SK-N-SH treated with all-trans-retinoic acid at 6 μM for 48 hours (cell line): ENCODE measurements at regions not wholly inside any gene's neighbourhood (a gene's known extent, or its start where the extent isn't known, plus 50 kb on each side); places are given as distances from the start of the nearest gene placed in this dataset.

Experiments used
- BACH2 ChIP-seq: fragments of 250-450 bp; sonication (Bioruptor Pico); IDR thresholded peaks from 2 replicates; pipeline ENCODE4 v1.9.0; 2021; ENCODE audit warnings: mild to moderate bottlenecking, borderline replicate concordance
- CREB5 ChIP-seq: fragments of 250-450 bp; sonication (Bioruptor Pico); IDR thresholded peaks from 2 replicates; pipeline ENCODE4 v1.5.1; 2020; ENCODE audit warnings: low read depth, mild to moderate bottlenecking, moderate library complexity
- OSR1 ChIP-seq: fragments of 250-450 bp; sonication (Bioruptor Pico); IDR thresholded peaks from 2 replicates; pipeline ENCODE4 v1.8.0; 2022; ENCODE audit warnings: moderate library complexity, mild to moderate bottlenecking, inconsistent platforms
- PATZ1 ChIP-seq: fragments of 250-450 bp; sonication (Bioruptor Pico); IDR thresholded peaks from 2 replicates; pipeline ENCODE4 v1.8.0; 2020; ENCODE audit warnings: mild to moderate bottlenecking, moderate library complexity, borderline replicate concordance
- ZFP30 ChIP-seq: fragments of 450-650 bp; formaldehyde crosslinking; IDR thresholded peaks from 2 replicates; pipeline ENCODE4 v1.5.0; 2022; ENCODE audit warnings: mild to moderate bottlenecking, moderate library complexity

GRCh38 chr4:187499956-187500355, 495.6 kb upstream of the ZFP42 start:
- no peak for TF ChIP-seq CREB5 (CRISPR knock-in tag)
- no peak for TF ChIP-seq PATZ1 (CRISPR knock-in tag)
- TF ChIP-seq ZFP30: no peak
- TF ChIP-seq BACH2: no peak
- no peak for TF ChIP-seq OSR1 (CRISPR knock-in tag)
